Tibial artery (tissue), 4 donors: ENCODE measurements at regions not wholly inside any gene's neighbourhood (a gene's known extent, or its start where the extent isn't known, plus 50 kb on each side); places are given as distances from the start of the nearest gene placed in this dataset.

Source experiments
- DNase-seq, 2 donors: peaks; one replicate each; pipeline ENCODE4 v3.0.0-alpha.2; 2019
- H3K27ac ChIP-seq, 2 donors: fragments of 200-600 bp; sonication (generic) in 1 of 2; 1 replicate in 1 of 2; 2 replicates in 1 of 2; pipeline ENCODE4 v1.5.1; 2018 to 2019; ENCODE audit warnings: mild to moderate bottlenecking in 1 of 2
- H3K27me3 ChIP-seq, 2 donors: fragments of 200-600 bp; sonication (generic) in 1 of 2; one replicate each; pipeline versions ENCODE4 v1.5.1 to v1.6.0; 2016 to 2019
- H3K36me3 ChIP-seq, 3 donors: fragments of 200-600 bp; sonication (generic) in 2 of 3; one replicate each; pipeline ENCODE4 v1.5.1; 2016 to 2019; ENCODE audit warnings: mild to moderate bottlenecking in 2 of 3
- H3K4me1 ChIP-seq, 4 donors: fragments of 200-600 bp; sonication (generic) in 2 of 4; 1 replicate in 3 of 4; 2 replicates in 1 of 4; pipeline ENCODE4 v1.5.1; 2016 to 2019
- H3K4me3 ChIP-seq, 2 donors: fragments of 200-600 bp; sonication (generic) in 1 of 2; 1 replicate in 1 of 2; 2 replicates in 1 of 2; pipeline ENCODE4 v1.5.1; 2018 to 2019; ENCODE audit warnings: mild to moderate bottlenecking in 2 of 2
- H3K9me3 ChIP-seq, 3 donors: fragments of 200-600 bp; sonication (generic) in 1 of 3; one replicate each; pipeline ENCODE4 v1.5.1; 2016 to 2019
- CTCF ChIP-seq, 2 experiments: fragments of 200-600 bp in 1 of 2; fragments of 450-650 bp in 1 of 2; IDR thresholded peaks; one replicate each; pipeline ENCODE4 v1.5.1; 2017 to 2019; ENCODE audit warnings: antibody characterized with exemption in 2 of 2, mild to moderate bottlenecking in 1 of 2, moderate library complexity in 1 of 2
- intact Hi-C: fragments of 100-400 bp; cut with DNase I; formaldehyde crosslinking; loops from one replicate; pipeline ENCODE4 v1.15.0; 2023; ENCODE audit warnings: low total_unique reads

GRCh38 chr17:12403881-12404398, 261.8 kb upstream of the MYOCD start:
- TF ChIP-seq CTCF (IDR thresholded peaks at IDR 0.05) = no peak
- Histone ChIP-seq H3K27me3 (no peaks in the 10 kb centered on the region), H3K27ac (no peak overlapping the region), H3K9me3 (no peaks in the 10 kb centered on the region), H3K36me3 (no peaks in the 10 kb centered on the region), H3K4me1 (peaks cover 0 to 28% (median 4%) of the 10 kb centered on the region in 4 donors), H3K4me3 (no peak overlapping the region)
- DNase-seq = no peak
- intact Hi-C loops = no loop called here

GRCh38 chr17:12406623-12407215, 259.0 kb upstream of the MYOCD start:
- Histone ChIP-seq H3K4me1 (peaks cover 0 to 28% (median 4%) of the 10 kb centered on the region in 4 donors), H3K27ac (peak overlapping the region in 1 of 2 donors; percentile 16), H3K4me3 (no peak overlapping the region), H3K9me3 (no peaks in the 10 kb centered on the region), H3K36me3 (no peaks in the 10 kb centered on the region), H3K27me3 (no peaks in the 10 kb centered on the region)
- no peak for TF ChIP-seq CTCF (IDR thresholded peaks at IDR 0.05)
- no peak for DNase-seq
- intact Hi-C loops = no loop called here

GRCh38 chr17:12407495-12408252, 258.0 kb upstream of the MYOCD start:
- Histone ChIP-seq H3K4me1 (peaks cover 0 to 26% (median 3%) of the 10 kb centered on the region in 4 donors), H3K4me3 (no peak overlapping the region), H3K27me3 (no peaks in the 10 kb centered on the region), H3K36me3 (no peaks in the 10 kb centered on the region), H3K27ac (no peak overlapping the region), H3K9me3 (no peaks in the 10 kb centered on the region)
- DNase-seq = no peak
- intact Hi-C loops = no loop called here
- TF ChIP-seq CTCF (IDR thresholded peaks at IDR 0.05) = no peak

DNA sequence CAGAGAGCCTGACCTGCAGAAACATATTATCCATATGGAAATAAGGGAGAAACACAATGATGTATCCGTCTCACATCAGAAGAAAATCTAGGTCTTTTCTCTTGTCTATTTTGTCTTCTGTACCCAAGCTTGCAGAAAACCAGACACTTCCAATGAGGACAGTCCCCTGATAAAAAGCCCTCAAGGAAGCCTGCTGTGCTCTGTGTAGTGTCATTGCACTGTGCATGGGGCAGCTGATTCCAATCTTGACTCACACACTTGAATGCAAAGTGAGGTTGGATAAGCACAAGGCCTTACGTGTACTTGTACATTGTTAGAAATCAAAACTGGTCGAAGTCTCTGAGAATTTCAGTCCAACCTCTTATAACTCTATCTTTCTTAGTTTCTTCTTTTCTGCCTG, 256.6 kb upstream of the MYOCD start:
- no peaks in the 10 kb centered on the region for H3K27me3 ChIP-seq
- intact Hi-C loops = no loop called here
- no peak overlapping the region for H3K4me3 ChIP-seq
- no peaks in the 10 kb centered on the region for H3K36me3 ChIP-seq
- peaks cover 0 to 15% (median 0%) of the 10 kb centered on the region in 4 donors for H3K4me1 ChIP-seq
- DNase-seq = no peak
- TF ChIP-seq CTCF (IDR thresholded peaks at IDR 0.05) = no peak
- H3K9me3 ChIP-seq = no peaks in the 10 kb centered on the region
- no peak overlapping the region for H3K27ac ChIP-seq

DNA sequence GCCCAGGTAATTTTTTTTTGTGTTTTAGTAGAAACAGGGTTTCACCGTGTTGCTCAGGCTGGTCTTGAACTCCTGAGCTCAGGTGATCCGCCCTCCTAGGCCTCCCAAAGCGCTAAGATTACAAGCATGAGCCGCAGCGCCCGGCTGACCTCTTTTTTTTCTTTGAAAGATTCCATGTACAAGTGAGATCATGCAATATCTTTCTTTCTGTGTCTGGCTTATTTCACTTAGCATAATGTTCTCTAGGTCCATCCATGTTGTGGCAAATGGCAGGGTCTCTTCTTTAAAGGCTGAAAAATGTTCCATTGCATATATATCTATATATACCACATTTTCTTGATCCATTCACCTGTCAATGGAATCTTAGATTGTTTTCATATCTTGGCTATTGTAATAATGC, 255.0 kb upstream of the MYOCD start:
- no peaks in the 10 kb centered on the region for H3K27me3 ChIP-seq
- TF ChIP-seq CTCF (IDR thresholded peaks at IDR 0.05) = no peak
- no peak overlapping the region for H3K27ac ChIP-seq
- peaks cover 0 to 15% (median 0%) of the 10 kb centered on the region in 4 donors for H3K4me1 ChIP-seq
- no peaks in the 10 kb centered on the region for H3K9me3 ChIP-seq
- no peaks in the 10 kb centered on the region for H3K36me3 ChIP-seq
- no peak for DNase-seq
- H3K4me3 ChIP-seq = no peak overlapping the region
- intact Hi-C loops = no loop called here
